ENCODE measurements at regions not wholly inside any gene's neighbourhood (a gene's known extent, or its start where the extent isn't known, plus 50 kb on each side); places are given as distances from the start of the nearest gene placed in this dataset.

- Histone ChIP-seq H3K4me1 (ENCODE audit: control insufficient read depth in 2 of 3, insufficient read depth in 2 of 3, low read depth in 1 of 3, low read length in 3 of 3) (no peaks in the 10 kb centered on the region), H3K27ac (ENCODE audit: low read depth in 2 of 2, low read length in 2 of 2) (no peak overlapping the region), H3K9me3 (ENCODE audit: control insufficient read depth in 2 of 3, insufficient read depth in 1 of 3, low read length in 3 of 3) (no peaks in the 10 kb centered on the region), H3K9ac (ENCODE audit: low read length in 3 of 3) (no peak overlapping the region), H3K36me3 (ENCODE audit: control insufficient read depth in 2 of 3, insufficient read depth in 3 of 3, low read length in 3 of 3) (no peaks in the 10 kb centered on the region), H3K27me3 (ENCODE audit: control insufficient read depth, insufficient read depth, low read length) (no peaks in the 10 kb centered on the region), H3K4me3 (ENCODE audit: low read length in 3 of 3) (no peak overlapping the region)
- DNase-seq (peak in 1 of 5 donors; percentile 33), FAIRE-seq (no peak)
- intact Hi-C loops (cut with DNase I), result no loop called here
- no peak for TF ChIP-seq CTCF (IDR thresholded peaks at IDR 0.05; ENCODE audit: borderline replicate concordance, extremely low read depth, insufficient read depth)
Measured at GRCh38 chr3:174547801-174548435, 311.2 kb upstream of the NAALADL2 start.

GRCh38 chr3:174548841-174549623 is 310.1 kb upstream of the NAALADL2 start:
- FAIRE-seq, result no peak
- Histone ChIP-seq H3K9me3 (ENCODE audit: control insufficient read depth in 2 of 3, insufficient read depth in 1 of 3, low read length in 3 of 3) (no peaks in the 10 kb centered on the region), H3K4me3 (ENCODE audit: low read length in 3 of 3) (no peak overlapping the region), H3K36me3 (ENCODE audit: control insufficient read depth in 2 of 3, insufficient read depth in 3 of 3, low read length in 3 of 3) (no peaks in the 10 kb centered on the region), H3K27ac (ENCODE audit: low read depth in 2 of 2, low read length in 2 of 2) (no peak overlapping the region), H3K9ac (ENCODE audit: low read length in 3 of 3) (no peak overlapping the region), H3K27me3 (ENCODE audit: control insufficient read depth, insufficient read depth, low read length) (no peaks in the 10 kb centered on the region), H3K4me1 (ENCODE audit: control insufficient read depth in 2 of 3, insufficient read depth in 2 of 3, low read depth in 1 of 3, low read length in 3 of 3) (no peaks in the 10 kb centered on the region)
- intact Hi-C loops (cut with DNase I), result no loop called here
- DNase-seq, result no peak
- TF ChIP-seq CTCF (IDR thresholded peaks at IDR 0.05; ENCODE audit: borderline replicate concordance, extremely low read depth, insufficient read depth), result no peak

GRCh38 chr3:174581558-174581957 is 277.6 kb upstream of the NAALADL2 start:
- no peak overlapping the region for H3K27ac ChIP-seq (ENCODE audit: low read depth in 2 of 2, low read length in 2 of 2)
- TF ChIP-seq CTCF (IDR thresholded peaks at IDR 0.05; ENCODE audit: borderline replicate concordance, extremely low read depth, insufficient read depth), result no peak
- no peak overlapping the region for H3K4me3 ChIP-seq (ENCODE audit: low read length in 3 of 3)
- DNase-seq (no peak), FAIRE-seq (no peak)
- intact Hi-C loops (cut with DNase I), result no loop called here
- no peaks in the 10 kb centered on the region for H3K36me3 ChIP-seq (ENCODE audit: control insufficient read depth in 2 of 3, insufficient read depth in 3 of 3, low read length in 3 of 3)
- no peaks in the 10 kb centered on the region for H3K4me1 ChIP-seq (ENCODE audit: control insufficient read depth in 2 of 3, insufficient read depth in 2 of 3, low read depth in 1 of 3, low read length in 3 of 3)
- H3K27me3 ChIP-seq (ENCODE audit: control insufficient read depth, insufficient read depth, low read length), result no peaks in the 10 kb centered on the region
- no peaks in the 10 kb centered on the region for H3K9me3 ChIP-seq (ENCODE audit: control insufficient read depth in 2 of 3, insufficient read depth in 1 of 3, low read length in 3 of 3)
- no peak overlapping the region for H3K9ac ChIP-seq (ENCODE audit: low read length in 3 of 3)

All from kidney (tissue), 13 donors.